ENCODE measurements at regions not wholly inside any gene's neighbourhood (a gene's known extent, or its start where the extent isn't known, plus 50 kb on each side); places are given as distances from the start of the nearest gene placed in this dataset.

GRCh38 chr2:47315475-47315874 lies 53.6 kb upstream of the EPCAM start:
- no peak for DNase-seq (ENCODE audit: low read depth)

- no peak for DNase-seq (ENCODE audit: low read depth)
Measured at GRCh38 chr2:47313728-47314127, 55.4 kb upstream of the EPCAM start.

GRCh38 chr2:47313141-47313691 lies 55.9 kb upstream of the EPCAM start:
- no peak for DNase-seq (ENCODE audit: low read depth)

- DNase-seq (ENCODE audit: low read depth): no peak
Measured at GRCh38 chr2:47312491-47312850, 56.6 kb upstream of the EPCAM start.

- DNase-seq (ENCODE audit: low read depth): no peak
Measured at GRCh38 chr2:47311764-47312490, 57.2 kb upstream of the EPCAM start.

- DNase-seq (ENCODE audit: low read depth): no peak
Measured at GRCh38 chr2:47310801-47311560, 58.1 kb upstream of the EPCAM start.

GRCh38 chr2:47309952-47310800 lies 58.9 kb upstream of the EPCAM start:
- no peak for DNase-seq (ENCODE audit: low read depth)

GRCh38 chr2:47309472-47309951 lies 59.6 kb upstream of the EPCAM start:
- DNase-seq (ENCODE audit: low read depth): no peak

- no peak for DNase-seq (ENCODE audit: low read depth)
Measured at GRCh38 chr2:47307066-47307465, 62.0 kb upstream of the EPCAM start.

GRCh38 chr2:47304654-47305053 lies 64.5 kb upstream of the EPCAM start:
- no peak for DNase-seq (ENCODE audit: low read depth)

- DNase-seq (ENCODE audit: low read depth): no peak
Measured at GRCh38 chr2:47303341-47304148, 65.6 kb upstream of the EPCAM start.

- no peak for DNase-seq (ENCODE audit: low read depth)
Measured at GRCh38 chr2:47302308-47302707, 66.8 kb upstream of the EPCAM start.

GRCh38 chr2:47301731-47302130 lies 67.4 kb upstream of the EPCAM start:
- DNase-seq (ENCODE audit: low read depth): no peak

GRCh38 chr2:47301277-47301618 lies 67.9 kb upstream of the EPCAM start:
- DNase-seq (ENCODE audit: low read depth): no peak

- DNase-seq (ENCODE audit: low read depth): no peak
Measured at GRCh38 chr2:47300609-47301276, 68.4 kb upstream of the EPCAM start.

GRCh38 chr2:47300081-47300480 lies 69.0 kb upstream of the EPCAM start:
- no peak for DNase-seq (ENCODE audit: low read depth)

- no peak for DNase-seq (ENCODE audit: low read depth)
Measured at GRCh38 chr2:47299555-47299954, 69.6 kb upstream of the EPCAM start.

- DNase-seq (ENCODE audit: low read depth): no peak
Measured at GRCh38 chr2:47298771-47299170, 70.3 kb upstream of the EPCAM start.

- DNase-seq (ENCODE audit: low read depth): no peak
Measured at GRCh38 chr2:47297767-47298425, 71.2 kb upstream of the EPCAM start.

GRCh38 chr2:47295981-47296635 lies 73.0 kb upstream of the EPCAM start:
- DNase-seq (ENCODE audit: low read depth): no peak

Data from T-helper 22 cell (primary cell).